Sigmoid colon (tissue), 6 donors: ENCODE measurements at regions not wholly inside any gene's neighbourhood (a gene's known extent, or its start where the extent isn't known, plus 50 kb on each side); places are given as distances from the start of the nearest gene placed in this dataset.

ENCODE experiments used
- DNase-seq: peaks from one replicate; pipeline ENCODE4 v3.0.0-alpha.2; 2019
- H3K27ac ChIP-seq, 4 donors: fragments of 200-600 bp; sonication (generic); one replicate each; pipeline ENCODE4 v1.5.1; 2016 to 2019; ENCODE audit warnings: mild to moderate bottlenecking in 1 of 4
- H3K27me3 ChIP-seq, 3 donors: fragments of 200-600 bp; sonication (generic); one replicate each; pipeline ENCODE4 v1.5.1; 2019; ENCODE audit warnings: mild to moderate bottlenecking in 1 of 3
- H3K36me3 ChIP-seq, 4 donors: fragments of 200-600 bp; sonication (generic); one replicate each; pipeline ENCODE4 v1.5.1; 2016 to 2019
- H3K4me1 ChIP-seq, 4 donors: fragments of 200-600 bp; sonication (generic); one replicate each; pipeline ENCODE4 v1.5.1; 2017 to 2019
- H3K4me3 ChIP-seq, 4 donors: fragments of 200-600 bp; sonication (generic); one replicate each; pipeline ENCODE4 v1.5.1; 2017 to 2019; ENCODE audit warnings: mild to moderate bottlenecking in 2 of 4, moderate library complexity in 1 of 4
- H3K9me3 ChIP-seq, 4 donors: fragments of 200-600 bp in 3 of 4; sonication (generic) in 3 of 4; one replicate each; pipeline versions ENCODE4 v1.5.1 to v1.6.1; 2013 to 2019
- CTCF ChIP-seq, 4 experiments: fragments of 450-650 bp in 3 of 4; fragments of 200-600 bp in 1 of 4; IDR thresholded peaks; one replicate each; pipeline ENCODE4 v1.5.1; 2016 to 2019; ENCODE audit warnings: antibody characterized with exemption in 4 of 4, mild to moderate bottlenecking in 3 of 4, moderate library complexity in 2 of 4
- EP300 ChIP-seq, 4 donors: sonication (generic); formaldehyde crosslinking; IDR thresholded peaks; one replicate each; pipeline ENCODE4 v1.6.1; 2017; ENCODE audit warnings: antibody characterized with exemption in 4 of 4
- POLR2A ChIP-seq, 2 donors: fragments of 450-650 bp; IDR thresholded peaks; one replicate each; pipeline ENCODE4 v1.6.1; 2016; ENCODE audit warnings: antibody characterized with exemption in 2 of 2, mild to moderate bottlenecking in 2 of 2, moderate library complexity in 2 of 2
- POLR2AphosphoS5 ChIP-seq, 4 donors: sonication (generic); formaldehyde crosslinking; IDR thresholded peaks; one replicate each; pipeline ENCODE4 v1.6.1; 2017; ENCODE audit warnings: antibody characterized with exemption in 4 of 4
- WGBS, 2 donors: extraction: QIAGEN DNeasy Blood & Tissue Kit; methylation state at CpG; one replicate each; pipeline ENCODE4 v1.1.7; 2013; 5-methylcytosine and 5-hydroxymethylcytosine counted together
- intact Hi-C: fragments of 100-400 bp; cut with DNase I; formaldehyde crosslinking; loops from one replicate; pipeline ENCODE4 v1.15.1; 2023
- donor health status: healthy with polysubstance abuse.
- donor health status: healthy.

GRCh38 chr4:125091101-125091500 is 223.7 kb upstream of the FAT4 start:
- no peak overlapping the region for H3K4me3 ChIP-seq
- no peak overlapping the region for H3K27ac ChIP-seq
- no peaks in the 10 kb centered on the region for H3K36me3 ChIP-seq
- H3K4me1 ChIP-seq, result no peaks in the 10 kb centered on the region
- intact Hi-C loops, result no loop called here
- TF ChIP-seq CTCF (IDR thresholded peaks at IDR 0.05) (no peak), POLR2AphosphoS5 (IDR thresholded peaks at IDR 0.05) (no peak), POLR2A (IDR thresholded peaks at IDR 0.05) (no peak)
- WGBS, 2 donors, result 58 to 72% methylated on average over 1 of the region's 1 CpG
- DNase-seq, result no peak
- H3K27me3 ChIP-seq, result no peaks in the 10 kb centered on the region
- no peaks in the 10 kb centered on the region for H3K9me3 ChIP-seq

- H3K9me3 ChIP-seq, result no peaks in the 10 kb centered on the region
- DNase-seq, result no peak
- no peaks in the 10 kb centered on the region for H3K4me1 ChIP-seq
- intact Hi-C loops, result no loop called here
- H3K36me3 ChIP-seq, result no peaks in the 10 kb centered on the region
- no peak overlapping the region for H3K4me3 ChIP-seq
- no peaks in the 10 kb centered on the region for H3K27me3 ChIP-seq
- no peak overlapping the region for H3K27ac ChIP-seq
- WGBS, 2 donors, result 54 to 73% methylated on average over 1 of the region's 1 CpG
- TF ChIP-seq POLR2AphosphoS5 (IDR thresholded peaks at IDR 0.05), result no peak
- no peak for TF ChIP-seq POLR2A (IDR thresholded peaks at IDR 0.05)
- TF ChIP-seq CTCF (IDR thresholded peaks at IDR 0.05), result no peak
- no peak for TF ChIP-seq EP300 (IDR thresholded peaks at IDR 0.05)
Observed at GRCh38 chr4:125084608-125085007, 230.1 kb upstream of the FAT4 start.

GRCh38 chr4:125082729-125083417 is 231.9 kb upstream of the FAT4 start:
- TF ChIP-seq POLR2A (IDR thresholded peaks at IDR 0.05) (no peak), POLR2AphosphoS5 (IDR thresholded peaks at IDR 0.05) (no peak), CTCF (IDR thresholded peaks at IDR 0.05) (no peak)
- Histone ChIP-seq H3K36me3 (no peaks in the 10 kb centered on the region), H3K9me3 (no peaks in the 10 kb centered on the region), H3K4me1 (no peaks in the 10 kb centered on the region), H3K4me3 (no peak overlapping the region), H3K27me3 (no peaks in the 10 kb centered on the region), H3K27ac (no peak overlapping the region)
- no peak for DNase-seq
- WGBS, 2 donors, result 82 to 87% methylated on average over 4 of the region's 4 CpGs
- intact Hi-C loops, result no loop called here

GRCh38 chr4:125072269-125072668 is 242.5 kb upstream of the FAT4 start:
- no peaks in the 10 kb centered on the region for H3K36me3 ChIP-seq
- no peak overlapping the region for H3K27ac ChIP-seq
- peaks cover 0 to 5% (median 0%) of the 10 kb centered on the region in 4 donors for H3K4me1 ChIP-seq
- DNase-seq, result no peak
- intact Hi-C loops, result no loop called here
- no peaks in the 10 kb centered on the region for H3K27me3 ChIP-seq
- TF ChIP-seq EP300 (IDR thresholded peaks at IDR 0.05), result no peak
- TF ChIP-seq CTCF (IDR thresholded peaks at IDR 0.05), result no peak
- TF ChIP-seq POLR2AphosphoS5 (IDR thresholded peaks at IDR 0.05), result no peak
- no peak for TF ChIP-seq POLR2A (IDR thresholded peaks at IDR 0.05)
- H3K9me3 ChIP-seq, result peaks cover 0 to 1% (median 0%) of the 10 kb centered on the region in 4 donors
- H3K4me3 ChIP-seq, result no peak overlapping the region

- no peak for DNase-seq
- Histone ChIP-seq H3K4me3 (no peak overlapping the region), H3K4me1 (peaks cover 0 to 5% (median 0%) of the 10 kb centered on the region in 4 donors), H3K36me3 (no peaks in the 10 kb centered on the region), H3K27me3 (no peaks in the 10 kb centered on the region), H3K9me3 (peaks cover 0 to 1% (median 0%) of the 10 kb centered on the region in 4 donors), H3K27ac (no peak overlapping the region)
- intact Hi-C loops, result no loop called here
- TF ChIP-seq POLR2AphosphoS5 (IDR thresholded peaks at IDR 0.05) (no peak), CTCF (IDR thresholded peaks at IDR 0.05) (no peak), POLR2A (IDR thresholded peaks at IDR 0.05) (no peak), EP300 (IDR thresholded peaks at IDR 0.05) (no peak)
Observed at GRCh38 chr4:125070861-125071260, 243.9 kb upstream of the FAT4 start.
